SU-DHL-6 (cell line): ENCODE measurements at regions not wholly inside any gene's neighbourhood (a gene's known extent, or its start where the extent isn't known, plus 50 kb on each side); places are given as distances from the start of the nearest gene placed in this dataset.

Experiments used
- EZH2phosphoT487 ChIP-seq: fragments of 200-600 bp; sonication (generic), shearing (Covaris generic); conservative IDR thresholded peaks from 2 replicates; pipeline ENCODE4 v1.6.1; 2018; ENCODE audit warnings: mild to moderate bottlenecking, antibody characterized with exemption, low read length, moderate library complexity, mixed read lengths
- TF ChIP-seq, protein P1 (sequence below): fragments of 200-600 bp; sonication (generic); IDR thresholded peaks from one replicate; pipeline ENCODE4 v1.5.1; 2017; ENCODE audit warnings: antibody characterized with exemption, mild to moderate bottlenecking, low read length, moderate library complexity; ENCODE audit not compliant: insufficient read depth, poor library complexity, severe bottlenecking

DNA sequence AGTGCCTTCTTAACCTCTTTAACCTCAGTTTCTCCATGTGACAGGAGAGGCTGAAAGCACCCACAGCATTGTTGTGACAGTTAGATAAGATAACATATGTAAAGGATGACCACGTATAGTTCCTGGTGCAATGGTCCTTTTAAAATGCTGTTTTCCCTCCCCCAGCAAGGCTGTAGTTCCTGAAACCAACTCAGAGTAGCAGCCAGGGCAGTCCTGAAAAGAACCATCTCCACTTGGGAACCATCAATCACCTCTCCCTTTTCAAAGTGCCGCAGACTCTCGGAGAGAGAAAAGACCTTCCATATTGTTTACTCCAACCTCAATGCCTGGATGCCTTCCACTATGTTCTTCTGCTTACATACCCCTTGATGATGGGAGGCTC, 158.8 kb downstream of the DDX1 start:
- TF ChIP-seq, protein P1, sequence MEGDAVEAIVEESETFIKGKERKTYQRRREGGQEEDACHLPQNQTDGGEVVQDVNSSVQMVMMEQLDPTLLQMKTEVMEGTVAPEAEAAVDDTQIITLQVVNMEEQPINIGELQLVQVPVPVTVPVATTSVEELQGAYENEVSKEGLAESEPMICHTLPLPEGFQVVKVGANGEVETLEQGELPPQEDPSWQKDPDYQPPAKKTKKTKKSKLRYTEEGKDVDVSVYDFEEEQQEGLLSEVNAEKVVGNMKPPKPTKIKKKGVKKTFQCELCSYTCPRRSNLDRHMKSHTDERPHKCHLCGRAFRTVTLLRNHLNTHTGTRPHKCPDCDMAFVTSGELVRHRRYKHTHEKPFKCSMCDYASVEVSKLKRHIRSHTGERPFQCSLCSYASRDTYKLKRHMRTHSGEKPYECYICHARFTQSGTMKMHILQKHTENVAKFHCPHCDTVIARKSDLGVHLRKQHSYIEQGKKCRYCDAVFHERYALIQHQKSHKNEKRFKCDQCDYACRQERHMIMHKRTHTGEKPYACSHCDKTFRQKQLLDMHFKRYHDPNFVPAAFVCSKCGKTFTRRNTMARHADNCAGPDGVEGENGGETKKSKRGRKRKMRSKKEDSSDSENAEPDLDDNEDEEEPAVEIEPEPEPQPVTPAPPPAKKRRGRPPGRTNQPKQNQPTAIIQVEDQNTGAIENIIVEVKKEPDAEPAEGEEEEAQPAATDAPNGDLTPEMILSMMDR, result no peak
- no peak for TF ChIP-seq EZH2phosphoT487
